ENCODE measurements at regions not wholly inside any gene's neighbourhood (a gene's known extent, or its start where the extent isn't known, plus 50 kb on each side); places are given as distances from the start of the nearest gene placed in this dataset.

DNA sequence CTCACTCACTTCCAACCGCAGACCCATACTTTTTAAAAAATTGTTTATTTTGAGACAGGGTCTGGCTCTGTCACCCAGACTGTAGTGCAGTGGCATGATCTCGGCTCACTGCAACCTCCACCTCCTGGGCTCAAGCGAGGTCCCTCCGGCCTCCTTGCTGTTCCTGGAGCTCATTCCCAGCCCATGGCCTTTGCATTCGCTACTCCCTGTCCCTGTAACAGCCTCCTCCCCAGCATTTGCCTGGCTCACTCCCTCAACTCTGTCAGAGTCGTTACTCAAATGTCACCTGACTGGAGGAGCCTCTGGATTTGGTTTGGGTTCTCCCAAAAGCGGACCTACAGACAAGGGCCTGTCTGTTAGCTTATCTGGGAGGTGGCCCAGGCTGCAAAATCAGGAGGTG, 432.6 kb upstream of the PROK2 start:
- DNase-seq (ENCODE audit: low read depth, low spot score) (no peak), FAIRE-seq (no peak)
- Histone ChIP-seq H3K36me3 (ENCODE audit: control insufficient read depth in 2 of 2, extremely low read depth in 1 of 2, insufficient read depth in 2 of 2, low read length in 2 of 2) (no peaks in the 10 kb centered on the region), H3K9ac (replicated peaks; ENCODE audit: extremely low read depth, insufficient read depth, low read length) (no peak overlapping the region), H3K4me3 (replicated peaks in 1 of 3; ENCODE audit: insufficient read depth in 1 of 3, low read depth in 1 of 3, low read length in 3 of 3) (no peak overlapping the region), H3K27me3 (ENCODE audit: control insufficient read depth in 2 of 2, insufficient read depth in 2 of 2, low read length in 2 of 2) (peaks cover 0 to 3% of the 10 kb centered on the region in 2 experiments), H4K20me1 (replicated peaks; ENCODE audit: control insufficient read depth, extremely low read depth, insufficient read depth, low read length) (no peaks in the 10 kb centered on the region), H3K9me3 (replicated peaks; ENCODE audit: control insufficient read depth, insufficient read depth, low read length) (no peaks in the 10 kb centered on the region), H3K79me2 (ENCODE audit: control insufficient read depth, insufficient read depth, low read length) (no peaks in the 10 kb centered on the region), H3K4me1 (ENCODE audit: control insufficient read depth, extremely low read depth, insufficient read depth, low read length) (no peaks in the 10 kb centered on the region), H3K9me1 (replicated peaks; ENCODE audit: control insufficient read depth, extremely low read depth, insufficient read depth, low read length) (no peaks in the 10 kb centered on the region), H3K27ac (ENCODE audit: insufficient read depth, low read depth, low read length) (no peak overlapping the region), H3K4me2 (ENCODE audit: insufficient read depth, low read length) (no peak overlapping the region), H2AFZ (ENCODE audit: low read depth, low read length) (no peak overlapping the region)
- CTCF ChIA-PET = no interaction called here
- POLR2A ChIA-PET = no interaction called here
- intact Hi-C loops (cut with micrococcal nuclease) = no loop called here
- TF ChIP-seq POLR2AphosphoS5 (IDR thresholded peaks at IDR 0.05; ENCODE audit: insufficient read depth, low read depth, low read length) = no peak
- no peak for TF ChIP-seq JUN (IDR thresholded peaks at IDR 0.05; ENCODE audit: borderline replicate concordance, insufficient read depth, insufficient read length, low read depth)
- no peak for TF ChIP-seq FOS (IDR thresholded peaks at IDR 0.05; ENCODE audit: borderline replicate concordance, insufficient read depth, low read length)
- TF ChIP-seq, protein P1, sequence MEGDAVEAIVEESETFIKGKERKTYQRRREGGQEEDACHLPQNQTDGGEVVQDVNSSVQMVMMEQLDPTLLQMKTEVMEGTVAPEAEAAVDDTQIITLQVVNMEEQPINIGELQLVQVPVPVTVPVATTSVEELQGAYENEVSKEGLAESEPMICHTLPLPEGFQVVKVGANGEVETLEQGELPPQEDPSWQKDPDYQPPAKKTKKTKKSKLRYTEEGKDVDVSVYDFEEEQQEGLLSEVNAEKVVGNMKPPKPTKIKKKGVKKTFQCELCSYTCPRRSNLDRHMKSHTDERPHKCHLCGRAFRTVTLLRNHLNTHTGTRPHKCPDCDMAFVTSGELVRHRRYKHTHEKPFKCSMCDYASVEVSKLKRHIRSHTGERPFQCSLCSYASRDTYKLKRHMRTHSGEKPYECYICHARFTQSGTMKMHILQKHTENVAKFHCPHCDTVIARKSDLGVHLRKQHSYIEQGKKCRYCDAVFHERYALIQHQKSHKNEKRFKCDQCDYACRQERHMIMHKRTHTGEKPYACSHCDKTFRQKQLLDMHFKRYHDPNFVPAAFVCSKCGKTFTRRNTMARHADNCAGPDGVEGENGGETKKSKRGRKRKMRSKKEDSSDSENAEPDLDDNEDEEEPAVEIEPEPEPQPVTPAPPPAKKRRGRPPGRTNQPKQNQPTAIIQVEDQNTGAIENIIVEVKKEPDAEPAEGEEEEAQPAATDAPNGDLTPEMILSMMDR (IDR thresholded peaks at IDR 0.05; ENCODE audit: extremely low read depth in 1 of 2, insufficient read depth in 1 of 2, low read depth in 1 of 2, low read length in 2 of 2) = no peak
- TF ChIP-seq MYC (IDR thresholded peaks at IDR 0.05; ENCODE audit: low read depth, low read length) = no peak
- no TSS peak for BruUV-seq (replicated peaks)
- dilution Hi-C loops (cut with MboI; ENCODE audit: extremely low pct_ligation_motif_present, low sequenced_read_pairs) = no loop called here

Measured in endothelial cell of umbilical vein (primary cell).